ENCODE measurements at regions not wholly inside any gene's neighbourhood (a gene's known extent, or its start where the extent isn't known, plus 50 kb on each side); places are given as distances from the start of the nearest gene placed in this dataset.
"Not testable (repeated sequence)": the region's sequence is repeated elsewhere in the genome, so short reads cannot be mapped to it uniquely, and the experiment has no call there.

DNA sequence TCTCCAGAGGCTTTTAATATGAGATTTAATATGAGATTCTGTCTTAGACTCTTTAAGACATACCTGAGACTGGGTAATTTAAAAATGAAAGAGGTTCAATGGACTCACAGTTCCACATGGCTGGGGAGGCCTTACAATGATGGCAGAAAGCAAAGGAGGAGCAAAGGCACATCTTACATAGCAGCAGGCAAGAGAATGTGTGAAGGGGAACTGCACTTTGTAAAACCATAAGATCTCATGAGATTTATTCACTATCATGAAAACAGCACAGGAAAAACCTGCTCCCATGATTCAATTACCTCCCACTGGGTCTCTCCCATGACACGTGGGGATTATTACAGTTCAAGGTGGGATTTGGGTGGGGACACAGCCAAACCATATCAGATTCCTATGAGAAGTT is 79.2 kb upstream of the DTNBP1 start:
- TF ChIP-seq, protein P1, sequence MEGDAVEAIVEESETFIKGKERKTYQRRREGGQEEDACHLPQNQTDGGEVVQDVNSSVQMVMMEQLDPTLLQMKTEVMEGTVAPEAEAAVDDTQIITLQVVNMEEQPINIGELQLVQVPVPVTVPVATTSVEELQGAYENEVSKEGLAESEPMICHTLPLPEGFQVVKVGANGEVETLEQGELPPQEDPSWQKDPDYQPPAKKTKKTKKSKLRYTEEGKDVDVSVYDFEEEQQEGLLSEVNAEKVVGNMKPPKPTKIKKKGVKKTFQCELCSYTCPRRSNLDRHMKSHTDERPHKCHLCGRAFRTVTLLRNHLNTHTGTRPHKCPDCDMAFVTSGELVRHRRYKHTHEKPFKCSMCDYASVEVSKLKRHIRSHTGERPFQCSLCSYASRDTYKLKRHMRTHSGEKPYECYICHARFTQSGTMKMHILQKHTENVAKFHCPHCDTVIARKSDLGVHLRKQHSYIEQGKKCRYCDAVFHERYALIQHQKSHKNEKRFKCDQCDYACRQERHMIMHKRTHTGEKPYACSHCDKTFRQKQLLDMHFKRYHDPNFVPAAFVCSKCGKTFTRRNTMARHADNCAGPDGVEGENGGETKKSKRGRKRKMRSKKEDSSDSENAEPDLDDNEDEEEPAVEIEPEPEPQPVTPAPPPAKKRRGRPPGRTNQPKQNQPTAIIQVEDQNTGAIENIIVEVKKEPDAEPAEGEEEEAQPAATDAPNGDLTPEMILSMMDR (conservative IDR thresholded peaks at IDR 0.05), result not testable (repeated sequence)
- not testable (repeated sequence) for TF ChIP-seq ZFX (IDR thresholded peaks at IDR 0.05)
